K562 (cell line): ENCODE measurements at regions not wholly inside any gene's neighbourhood (a gene's known extent, or its start where the extent isn't known, plus 50 kb on each side); places are given as distances from the start of the nearest gene placed in this dataset.

Experiments used
- AFF4 ChIP-seq: sonication (generic); formaldehyde crosslinking; IDR thresholded peaks from 2 replicates; pipeline ENCODE4 v1.8.0; 2023; ENCODE audit warnings: mild to moderate bottlenecking, missing genetic modification reagents
- CBX1 ChIP-seq: sonication (generic); IDR thresholded peaks from 2 replicates; pipeline ENCODE4 v1.6.1; 2016; ENCODE audit warnings: antibody characterized with exemption, low read depth, mild to moderate bottlenecking
- CCNT2 ChIP-seq: IDR thresholded peaks from 2 replicates; pipeline ENCODE4 v1.6.1; 2011; ENCODE audit warnings: borderline replicate concordance, low read depth, mild to moderate bottlenecking, moderate library complexity, mixed read lengths, low read length; ENCODE audit not compliant: insufficient read length; ENCODE audit errors: extremely low read depth
- EP300 ChIP-seq: IDR thresholded peaks from 2 replicates; pipeline ENCODE4 v1.6.1; 2012; ENCODE audit warnings: low read length, improper control_type of control experiment
- ERF ChIP-seq: fragments of 450-650 bp; formaldehyde crosslinking; IDR thresholded peaks from 2 replicates; pipeline ENCODE4 v1.4.0; 2020; ENCODE audit warnings: mild to moderate bottlenecking, mixed read lengths
- MEF2D ChIP-seq: conservative IDR thresholded peaks from 2 replicates; pipeline ENCODE4 v1.6.1; 2016; ENCODE audit warnings: low read depth, missing genetic modification characterization, missing compliant biosample characterization
- POLR2G ChIP-seq: fragments of 200-400 bp; formaldehyde crosslinking; IDR thresholded peaks from 2 replicates; pipeline ENCODE4 v1.6.1; 2017; ENCODE audit warnings: low read depth, mild to moderate bottlenecking, antibody characterized with exemption, low read length, moderate library complexity
- TEAD1 ChIP-seq, 2 experiments: fragments of 450-650 bp in 1 of 2; sonication (generic) in 1 of 2; formaldehyde crosslinking; IDR thresholded peaks; 2 replicates each; pipeline versions ENCODE4 v1.4.0 to v1.8.0; 2020 to 2022; ENCODE audit warnings: mild to moderate bottlenecking in 2 of 2, missing genetic modification reagents in 1 of 2
- ZBTB40 ChIP-seq, 2 experiments: fragments of 450-650 bp in 1 of 2; sonication (generic) in 1 of 2; formaldehyde crosslinking in 1 of 2; IDR thresholded peaks; 2 replicates each; pipeline versions ENCODE4 v1.7.1 to v1.9.0; 2016 to 2022; ENCODE audit warnings: inconsistent platforms in 1 of 2, mild to moderate bottlenecking in 1 of 2, missing genetic modification reagents in 1 of 2
- ZC3H11A ChIP-seq: IDR thresholded peaks from 2 replicates; pipeline ENCODE4 v1.6.1; 2012; ENCODE audit warnings: low read depth, low read length, improper control_type of control experiment
- ZNF175 ChIP-seq: fragments of 200-800 bp; sonication (Bioruptor generic); IDR thresholded peaks from 2 replicates; pipeline ENCODE4 v1.6.1; 2016; ENCODE audit warnings: low read depth, mild to moderate bottlenecking, missing genetic modification characterization, missing compliant biosample characterization
- TF ChIP-seq, protein P1 (sequence below): sonication (generic); formaldehyde crosslinking; IDR thresholded peaks from 2 replicates; pipeline ENCODE4 v1.8.1; 2023; ENCODE audit warnings: mild to moderate bottlenecking, missing genetic modification reagents

DNA sequence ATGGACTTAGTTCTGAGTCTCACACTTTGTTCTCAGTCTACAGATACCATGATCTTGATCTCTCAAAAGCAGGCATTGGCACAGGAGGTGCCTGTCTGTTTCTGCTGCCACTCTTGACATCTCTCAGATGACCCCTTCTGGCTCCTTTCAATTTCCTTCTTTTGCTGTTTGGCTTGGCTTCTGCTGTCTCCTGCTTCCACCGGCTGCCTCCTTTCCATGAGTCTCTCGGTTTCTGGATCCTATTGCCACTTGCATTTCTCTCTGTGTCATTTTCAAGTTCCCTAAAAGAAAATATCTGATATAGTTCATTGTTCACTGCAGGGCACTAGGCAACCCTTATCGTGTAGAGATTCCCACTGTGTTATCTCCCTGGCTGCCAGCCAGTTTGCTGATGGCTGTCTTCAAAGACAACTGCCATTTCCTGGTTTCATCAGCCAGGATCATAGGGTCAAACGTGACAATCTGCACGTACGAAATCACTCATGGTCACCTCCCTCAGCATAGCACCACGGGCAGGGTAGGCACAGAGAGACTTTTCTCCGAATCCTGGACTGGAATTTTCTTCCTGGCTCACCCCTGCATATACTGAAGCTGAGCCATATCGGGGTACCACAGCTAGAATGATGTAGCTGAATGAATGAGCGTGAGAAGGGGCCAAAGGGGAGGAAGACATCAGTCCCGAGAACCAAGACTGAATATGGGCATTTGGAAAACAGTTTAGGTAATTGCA, 144.6 kb upstream of the TMEM170B start (continued):
- TF ChIP-seq POLR2G (no peak), CCNT2 (peak; percentile 82), AFF4 (no peak), ZC3H11A (no peak), ZNF175 (peak; percentile 70; the same call in 1 of the 2 replicates), CBX1 (no peak), TEAD1 (CRISPR knock-in tag; IDR thresholded peaks at IDR 0.05) (peak in 1 of 2 experiments; percentile 62; a peak in 2 of 4 replicates), ZBTB40 (IDR thresholded peaks at IDR 0.05) (0 out of 2 replicates have a peak, but pooled peaks have one; percentile 12), ZBTB40 (CRISPR knock-in tag; IDR thresholded peaks at IDR 0.05) (no peak), ERF (peak; percentile 41), EP300 (peak; percentile 94), MEF2D (tag) (0 out of 2 replicates have a peak, but pooled peaks have one; percentile 22)
- TF ChIP-seq, protein P1, sequence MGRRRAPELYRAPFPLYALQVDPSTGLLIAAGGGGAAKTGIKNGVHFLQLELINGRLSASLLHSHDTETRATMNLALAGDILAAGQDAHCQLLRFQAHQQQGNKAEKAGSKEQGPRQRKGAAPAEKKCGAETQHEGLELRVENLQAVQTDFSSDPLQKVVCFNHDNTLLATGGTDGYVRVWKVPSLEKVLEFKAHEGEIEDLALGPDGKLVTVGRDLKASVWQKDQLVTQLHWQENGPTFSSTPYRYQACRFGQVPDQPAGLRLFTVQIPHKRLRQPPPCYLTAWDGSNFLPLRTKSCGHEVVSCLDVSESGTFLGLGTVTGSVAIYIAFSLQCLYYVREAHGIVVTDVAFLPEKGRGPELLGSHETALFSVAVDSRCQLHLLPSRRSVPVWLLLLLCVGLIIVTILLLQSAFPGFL (CRISPR knock-in tag): no peak
